Panc1 (cell line): ENCODE measurements at regions not wholly inside any gene's neighbourhood (a gene's known extent, or its start where the extent isn't known, plus 50 kb on each side); places are given as distances from the start of the nearest gene placed in this dataset.
"Not testable (repeated sequence)": the region's sequence is repeated elsewhere in the genome, so short reads cannot be mapped to it uniquely, and the experiment has no call there.

Experiments
- ATAC-seq: fragments of 200-7000 bp; cut with Tn5 transposase; 2 replicates; pipeline ENCODE4 v1.9.1; 2020; ENCODE audit warnings: mild to moderate bottlenecking, moderate library complexity
- BruUV-seq: library from RNA; stranded (reverse); fragments of 400-500 nt; replicated peaks from 2 replicates; lab custom pipeline; 2021; lab: Mats Ljungman, UMichigan
- CTCF ChIA-PET: fragments of 300-600 bp; sonication (Branson Sonifier 250); formaldehyde crosslinking; loops from one replicate; lab custom pipeline; 2022; ENCODE audit warnings: antibody characterized with exemption; lab: Charles Lee
- POLR2A ChIA-PET: fragments of 300-600 bp; sonication (Branson Sonifier 250); formaldehyde crosslinking; loops from one replicate; lab custom pipeline; 2022; ENCODE audit warnings: antibody characterized with exemption; lab: Charles Lee
- DNase-seq: peaks from one replicate; pipeline ENCODE4 v3.0.0-alpha.2; 2010; ENCODE audit warnings: low read depth, low spot score
- H3K27ac ChIP-seq: 2 replicates; pipeline ENCODE4 v1.5.1; 2011; ENCODE audit warnings: mild to moderate bottlenecking, low read length, inconsistent platforms
- H3K27me3 ChIP-seq: fragments of 200-500 bp; sonication (Bioruptor generic); 2 replicates; pipeline ENCODE4 v1.6.0; 2014; ENCODE audit warnings: low read length, inconsistent platforms; ENCODE audit not compliant: control insufficient read depth, insufficient read depth
- H3K36me3 ChIP-seq: fragments of 200-500 bp; sonication (Bioruptor generic); 2 replicates; pipeline ENCODE4 v1.5.1; 2014; ENCODE audit warnings: inconsistent platforms, mild to moderate bottlenecking, low read length, moderate library complexity; ENCODE audit not compliant: control insufficient read depth, insufficient read depth
- H3K4me1 ChIP-seq: 2 replicates; pipeline ENCODE4 v1.5.1; 2011; ENCODE audit warnings: inconsistent platforms, mild to moderate bottlenecking, low read length, moderate library complexity; ENCODE audit not compliant: control insufficient read depth, insufficient read depth
- H3K4me3 ChIP-seq, 2 experiments: 2 replicates each; pipeline ENCODE4 v1.5.1; 2011 to 2012; ENCODE audit warnings: low read depth in 2 of 2, low read length in 2 of 2, mild to moderate bottlenecking in 2 of 2, inconsistent platforms in 1 of 2, moderate library complexity in 1 of 2
- H3K9me3 ChIP-seq: fragments of 200-500 bp; sonication (Bioruptor generic); 2 replicates; pipeline ENCODE4 v1.5.1; 2014; ENCODE audit warnings: low read depth, mild to moderate bottlenecking, inconsistent platforms, low read length, moderate library complexity; ENCODE audit not compliant: control insufficient read depth, insufficient read depth
- in situ Hi-C: cut with HindIII; loops from 2 replicates; pipeline ENCODE4 v1.10.0; 2016; ENCODE audit warnings: low sequenced_read_pairs, low pct_unique_long_range_greater_than_20kb
- intact Hi-C: fragments of 100-400 bp; cut with micrococcal nuclease; formaldehyde crosslinking; loops from one replicate; pipeline ENCODE4 v1.10.0; 2022; ENCODE audit not compliant: unreplicated experiment

DNA sequence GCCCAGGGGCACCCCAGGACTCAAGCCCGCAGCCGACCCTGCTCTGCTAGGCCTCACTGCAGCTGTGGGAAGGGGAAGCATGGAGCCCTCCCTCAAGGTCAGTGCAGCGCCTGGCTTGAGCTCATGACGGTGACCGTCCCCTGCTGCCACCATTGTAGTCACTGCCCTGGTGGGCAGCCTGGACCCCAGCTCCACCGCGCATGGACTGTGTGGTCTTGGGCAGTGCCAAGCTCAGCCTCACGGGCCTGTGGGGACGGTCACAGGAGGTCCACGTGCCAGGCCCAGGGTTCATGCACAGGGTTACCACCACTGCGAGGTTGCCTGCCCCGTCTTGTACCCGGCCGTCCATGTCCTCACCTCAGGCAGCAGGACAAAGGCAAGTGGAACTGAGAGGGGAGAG lies 342.9 kb downstream of the ADGRD1 start:
- CTCF ChIA-PET, in situ Hi-C loops, intact Hi-C loops, DNase-seq, H3K4me1 ChIP-seq, BruUV-seq, H3K9me3 ChIP-seq, H3K36me3 ChIP-seq, POLR2A ChIA-PET, H3K27ac ChIP-seq, H3K27me3 ChIP-seq, H3K4me3 ChIP-seq: not testable (repeated sequence)
- ATAC-seq = peak; percentile 46; the same call in 1 of the 2 replicates

DNA sequence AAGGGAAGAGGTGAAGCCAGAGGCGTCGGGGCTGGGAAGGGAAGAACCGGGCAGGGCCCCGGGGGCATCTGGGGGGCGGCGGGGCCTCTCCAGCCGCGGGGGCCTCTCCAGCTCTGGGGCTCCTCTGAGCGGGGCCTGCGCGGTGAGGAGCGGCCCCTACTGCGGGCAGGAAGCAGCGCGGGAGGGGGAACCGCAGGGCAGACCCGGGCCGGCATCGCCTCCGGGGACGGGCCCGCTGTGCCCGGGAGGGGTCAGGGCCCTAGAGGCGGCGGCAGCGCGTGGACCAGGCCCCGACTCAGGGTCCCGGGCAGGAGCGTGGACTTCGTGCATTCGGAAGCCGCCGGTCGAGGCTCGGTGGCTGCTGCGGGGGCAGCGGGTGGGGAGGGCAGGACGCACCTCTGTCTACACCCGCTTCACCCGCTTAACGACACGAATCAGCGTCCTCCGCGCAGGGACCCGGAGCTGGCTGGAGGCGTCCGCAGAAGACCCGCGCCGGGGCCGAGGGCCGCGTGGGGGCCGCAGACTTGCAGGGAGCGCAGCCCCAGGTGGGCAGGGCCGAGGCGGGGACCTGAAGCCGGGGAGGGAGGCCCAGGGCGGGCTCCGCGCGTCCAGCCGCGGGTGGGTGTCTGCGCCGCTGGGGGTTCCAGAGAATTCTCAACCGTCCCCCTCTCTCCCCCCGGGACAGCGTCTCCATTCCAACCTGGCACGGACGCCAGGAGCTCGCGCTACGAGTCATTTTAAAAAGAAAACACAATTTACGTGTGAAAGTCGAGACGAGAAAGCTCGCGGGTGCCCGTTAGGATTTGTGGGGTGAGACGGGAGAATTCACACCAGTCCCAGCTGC lies 345.0 kb downstream of the ADGRD1 start:
- H3K27me3 ChIP-seq, H3K36me3 ChIP-seq, BruUV-seq, H3K4me1 ChIP-seq, CTCF ChIA-PET, H3K27ac ChIP-seq, intact Hi-C loops, H3K9me3 ChIP-seq, POLR2A ChIA-PET, ATAC-seq, H3K4me3 ChIP-seq, DNase-seq, in situ Hi-C loops: not testable (repeated sequence)

DNA sequence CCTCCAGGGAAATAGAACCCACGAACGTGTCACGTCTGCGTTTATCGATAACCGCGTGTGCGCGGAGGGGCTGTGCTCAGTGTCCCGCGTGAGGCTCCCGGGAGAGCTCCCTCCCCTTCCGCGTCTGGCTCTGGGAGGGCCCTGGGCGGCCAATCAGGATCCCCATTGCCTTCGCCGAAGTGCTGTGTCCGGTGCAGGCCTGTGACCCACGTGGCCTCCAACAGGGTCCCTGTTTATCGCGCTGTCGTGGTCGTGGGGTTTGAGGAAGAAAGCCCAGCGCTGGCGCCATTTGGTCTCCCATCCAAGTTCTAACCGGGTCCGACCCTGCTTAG lies 345.6 kb downstream of the ADGRD1 start:
- DNase-seq, H3K27me3 ChIP-seq, H3K4me1 ChIP-seq, H3K9me3 ChIP-seq, BruUV-seq, intact Hi-C loops, POLR2A ChIA-PET, H3K27ac ChIP-seq, H3K36me3 ChIP-seq, ATAC-seq, in situ Hi-C loops, CTCF ChIA-PET, H3K4me3 ChIP-seq: not testable (repeated sequence)

DNA sequence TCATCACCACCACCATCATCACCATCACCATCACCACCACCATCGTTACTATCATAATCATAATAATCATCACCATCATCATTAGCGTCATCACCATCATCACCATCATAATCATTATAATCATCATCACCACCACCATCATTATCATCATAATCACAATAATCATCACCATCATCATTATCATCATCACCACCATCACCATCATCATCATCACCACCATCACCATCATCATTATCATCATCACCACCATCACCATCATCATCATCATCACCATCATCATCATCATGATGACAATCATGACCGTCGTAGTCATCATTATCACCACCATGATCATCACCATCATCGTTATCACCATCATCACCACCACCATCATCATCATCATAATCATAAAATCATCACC lies 349.9 kb downstream of the ADGRD1 start:
- H3K27me3 ChIP-seq, BruUV-seq, H3K36me3 ChIP-seq, H3K4me3 ChIP-seq, DNase-seq, ATAC-seq, H3K4me1 ChIP-seq, in situ Hi-C loops, intact Hi-C loops, H3K9me3 ChIP-seq, CTCF ChIA-PET, H3K27ac ChIP-seq, POLR2A ChIA-PET: not testable (repeated sequence)

DNA sequence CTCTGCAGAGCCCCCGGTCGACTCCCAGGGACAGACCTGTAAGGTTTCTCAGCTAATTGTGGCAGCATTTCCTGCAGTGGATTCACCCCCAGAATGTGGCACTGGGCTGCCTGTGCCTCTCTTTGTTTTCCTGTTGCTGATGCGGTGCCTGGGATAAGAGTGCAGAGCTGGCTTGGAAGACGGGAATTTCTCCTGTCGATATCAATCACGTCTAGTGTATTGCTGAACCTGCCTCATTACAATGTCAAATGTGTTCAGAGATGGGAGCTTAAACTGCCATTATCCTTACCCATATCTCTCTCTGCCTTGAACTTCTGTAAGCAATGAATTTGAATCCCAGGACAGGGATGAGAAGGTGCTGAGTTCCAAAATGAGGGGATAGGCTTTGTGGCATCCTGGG lies 350.9 kb downstream of the ADGRD1 start:
- intact Hi-C loops, DNase-seq: not testable (repeated sequence)

More for the DNA sequence above, 350.9 kb downstream of the ADGRD1 start:
- POLR2A ChIA-PET, CTCF ChIA-PET, H3K9me3 ChIP-seq, ATAC-seq, H3K4me1 ChIP-seq, H3K27me3 ChIP-seq, in situ Hi-C loops, H3K27ac ChIP-seq, BruUV-seq, H3K36me3 ChIP-seq, H3K4me3 ChIP-seq: not testable (repeated sequence)
